D721Med (cell line): ENCODE measurements at regions not wholly inside any gene's neighbourhood (a gene's known extent, or its start where the extent isn't known, plus 50 kb on each side); places are given as distances from the start of the nearest gene placed in this dataset.

Experiments used
- DNase-seq: peaks from one replicate; pipeline ENCODE4 v3.0.0; 2011; ENCODE audit warnings: low spot score; ENCODE audit not compliant: insufficient read length
- FAIRE-seq: peaks from 2 replicates; lab custom pipeline; 2011; peaks lifted over from hg19 to GRCh38; lab: Jason Lieb, UNC
- TF ChIP-seq, protein P1 (sequence below): IDR thresholded peaks from 2 replicates; pipeline ENCODE4 v1.5.1; 2012; ENCODE audit warnings: mild to moderate bottlenecking, control low read depth; ENCODE audit not compliant: insufficient read depth; ENCODE audit errors: missing control alignments

GRCh38 chr6:145031962-145032361, 703.4 kb downstream of the EPM2A start:
- TF ChIP-seq, protein P1, sequence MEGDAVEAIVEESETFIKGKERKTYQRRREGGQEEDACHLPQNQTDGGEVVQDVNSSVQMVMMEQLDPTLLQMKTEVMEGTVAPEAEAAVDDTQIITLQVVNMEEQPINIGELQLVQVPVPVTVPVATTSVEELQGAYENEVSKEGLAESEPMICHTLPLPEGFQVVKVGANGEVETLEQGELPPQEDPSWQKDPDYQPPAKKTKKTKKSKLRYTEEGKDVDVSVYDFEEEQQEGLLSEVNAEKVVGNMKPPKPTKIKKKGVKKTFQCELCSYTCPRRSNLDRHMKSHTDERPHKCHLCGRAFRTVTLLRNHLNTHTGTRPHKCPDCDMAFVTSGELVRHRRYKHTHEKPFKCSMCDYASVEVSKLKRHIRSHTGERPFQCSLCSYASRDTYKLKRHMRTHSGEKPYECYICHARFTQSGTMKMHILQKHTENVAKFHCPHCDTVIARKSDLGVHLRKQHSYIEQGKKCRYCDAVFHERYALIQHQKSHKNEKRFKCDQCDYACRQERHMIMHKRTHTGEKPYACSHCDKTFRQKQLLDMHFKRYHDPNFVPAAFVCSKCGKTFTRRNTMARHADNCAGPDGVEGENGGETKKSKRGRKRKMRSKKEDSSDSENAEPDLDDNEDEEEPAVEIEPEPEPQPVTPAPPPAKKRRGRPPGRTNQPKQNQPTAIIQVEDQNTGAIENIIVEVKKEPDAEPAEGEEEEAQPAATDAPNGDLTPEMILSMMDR, result no peak
- DNase-seq (no peak), FAIRE-seq (no peak)

DNA sequence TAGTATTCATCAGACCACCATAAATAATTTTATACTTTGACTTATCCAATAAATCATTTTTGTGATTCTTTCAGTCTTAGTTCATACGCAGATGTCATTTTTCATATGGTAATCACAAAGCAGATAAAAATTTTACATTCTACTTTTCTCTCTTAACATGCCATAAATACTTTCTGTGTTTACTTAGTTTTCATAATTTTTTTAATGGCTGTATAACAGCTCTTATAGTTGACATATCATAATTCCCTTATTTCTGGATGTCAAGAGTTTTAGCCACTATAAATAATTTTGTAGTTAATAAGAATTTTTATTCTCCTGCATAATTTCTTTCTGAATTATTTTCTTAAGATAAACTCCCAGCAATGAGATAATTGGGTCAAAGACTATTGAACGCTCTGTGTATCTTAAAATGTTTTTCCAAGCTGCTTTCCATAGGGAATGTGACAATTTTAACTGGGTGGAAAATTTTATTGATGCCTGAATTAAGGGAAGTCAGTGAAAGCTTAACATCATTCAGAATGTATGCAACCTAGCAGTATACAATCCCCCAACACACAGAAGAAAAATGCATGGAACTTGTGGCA, 702.7 kb downstream of the EPM2A start:
- no peak for FAIRE-seq
- DNase-seq, result no peak
- TF ChIP-seq, protein P1, result no peak

GRCh38 chr6:145034664-145035063, 700.7 kb downstream of the EPM2A start:
- DNase-seq (no peak), FAIRE-seq (no peak)
- TF ChIP-seq, protein P1, result no peak

- TF ChIP-seq, protein P1, result no peak
- no peak for FAIRE-seq
- no peak for DNase-seq
Measured at GRCh38 chr6:145036236-145036635, 699.1 kb downstream of the EPM2A start.

- TF ChIP-seq, protein P1, result no peak
- DNase-seq (no peak), FAIRE-seq (no peak)
Measured at GRCh38 chr6:145036848-145037567, 698.3 kb downstream of the EPM2A start.

DNA sequence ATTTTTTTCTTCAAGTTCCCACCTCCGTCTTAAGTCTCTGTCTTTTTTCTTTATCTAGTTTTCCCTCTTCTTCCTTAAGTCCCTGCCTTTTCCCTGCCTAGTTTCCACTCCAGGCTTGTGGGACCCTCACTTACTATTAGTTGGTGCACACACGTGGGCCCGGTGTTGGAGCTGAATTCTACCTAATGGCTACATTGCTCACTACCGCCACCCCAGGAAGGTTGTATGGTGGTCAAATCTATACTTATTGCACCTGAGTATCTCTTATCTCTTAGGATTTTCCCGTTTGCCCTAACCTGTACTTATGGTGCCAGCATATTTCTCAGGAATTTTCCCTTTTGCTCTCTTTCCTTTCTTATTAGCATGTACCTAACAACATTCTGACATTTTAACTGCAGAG, 692.8 kb downstream of the EPM2A start:
- TF ChIP-seq, protein P1, result no peak
- no peak for FAIRE-seq
- DNase-seq, result no peak

DNA sequence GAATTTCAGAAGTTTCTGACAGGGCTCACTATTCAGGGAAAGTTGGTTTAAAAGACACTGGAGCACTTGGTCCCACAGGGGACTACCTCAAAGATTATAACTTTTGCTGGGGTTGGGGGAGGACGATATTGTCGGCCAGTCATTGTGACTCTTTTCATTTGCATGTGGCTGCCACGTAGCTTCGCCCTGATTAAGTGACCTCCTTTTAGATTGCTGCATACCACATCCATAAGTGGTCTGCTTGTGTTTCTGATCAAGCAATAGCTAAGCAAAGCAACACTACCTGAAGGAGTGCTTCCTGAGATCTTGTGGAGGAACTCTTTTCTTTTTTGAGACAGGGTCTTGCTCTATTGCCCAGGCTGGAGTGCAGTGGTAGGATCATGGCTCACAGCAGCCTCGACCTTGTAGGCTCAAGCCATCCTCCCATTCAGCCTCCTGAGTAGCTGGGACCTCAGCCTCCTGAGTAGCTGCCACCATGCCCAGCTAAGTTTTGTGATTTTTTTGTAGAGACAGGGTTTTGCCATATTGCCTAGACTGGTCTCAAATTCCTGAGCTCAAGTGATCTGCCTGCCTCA, 691.3 kb downstream of the EPM2A start:
- no peak for FAIRE-seq
- DNase-seq, result no peak
- TF ChIP-seq, protein P1, result no peak
